ENCODE measurements at regions not wholly inside any gene's neighbourhood (a gene's known extent, or its start where the extent isn't known, plus 50 kb on each side); places are given as distances from the start of the nearest gene placed in this dataset.

DNA sequence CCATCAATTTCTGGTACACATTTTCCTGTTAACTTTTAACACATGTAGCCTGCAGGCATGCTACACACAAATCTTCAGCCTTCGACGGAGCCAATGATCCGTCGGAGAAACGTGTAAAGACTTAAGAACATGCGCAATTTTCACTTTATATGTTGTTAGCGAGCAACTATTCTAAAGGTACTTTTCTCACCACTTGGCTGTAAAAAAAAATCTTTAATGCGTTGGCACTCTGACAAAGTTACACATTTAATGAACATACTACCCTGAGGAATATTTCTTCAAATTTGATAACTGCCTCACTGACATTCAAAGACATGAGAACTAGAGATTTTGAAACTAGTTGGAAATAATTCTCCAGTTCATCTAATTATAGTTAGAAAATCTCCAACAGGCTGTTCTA lies 507.5 kb upstream of the SALL1 start:
- no peak overlapping the region for H3K27ac ChIP-seq

DNA sequence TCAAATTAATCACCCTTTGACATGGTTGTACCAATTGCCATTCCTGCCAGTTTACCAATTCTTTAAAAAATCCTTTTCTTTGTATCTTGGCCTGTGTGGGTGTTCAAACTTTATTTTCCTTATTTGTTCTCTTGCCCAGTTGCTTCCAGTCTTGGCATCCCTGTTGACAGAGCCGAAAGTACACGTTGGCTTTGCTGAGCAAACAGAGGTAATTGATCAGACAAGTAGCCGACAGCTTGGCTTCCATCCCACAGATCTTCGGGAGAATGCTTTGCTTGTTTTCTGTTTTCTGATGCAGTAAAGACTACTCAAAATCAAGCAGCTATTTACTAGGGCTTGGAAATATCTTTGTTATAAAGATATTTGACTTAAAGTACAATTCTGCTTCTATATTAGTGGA lies 506.8 kb upstream of the SALL1 start:
- TF ChIP-seq Cebpa-rat (IDR thresholded peaks at IDR 0.05): no peak
- no peaks in the 10 kb centered on the region for H3K27me3 ChIP-seq
- no peak overlapping the region for H3K4me2 ChIP-seq
- no peak overlapping the region for H3K27ac ChIP-seq
- peaks cover 10% of the 10 kb centered on the region; the same call in 1 of the 2 replicates for H3K9me3 ChIP-seq
- no peak overlapping the region for H3K9ac ChIP-seq
- H3K4me1 ChIP-seq: peaks cover 10% of the 10 kb centered on the region; the same call in 1 of the 2 replicates
- H3K4me3 ChIP-seq: no peak overlapping the region
- no peaks in the 10 kb centered on the region for H4K20me1 ChIP-seq
- no peaks in the 10 kb centered on the region for H3K36me3 ChIP-seq

More for the DNA sequence above, 507.5 kb upstream of the SALL1 start:
- H3K4me1 ChIP-seq: peaks cover 10% of the 10 kb centered on the region; the same call in 1 of the 2 replicates
- no peak overlapping the region for H3K4me2 ChIP-seq
- no peaks in the 10 kb centered on the region for H4K20me1 ChIP-seq
- H3K9me3 ChIP-seq: peaks cover 8% of the 10 kb centered on the region; the same call in 1 of the 2 replicates
- TF ChIP-seq Cebpa-rat (IDR thresholded peaks at IDR 0.05): no peak
- no peak overlapping the region for H3K4me3 ChIP-seq
- H3K36me3 ChIP-seq: no peaks in the 10 kb centered on the region
- no peaks in the 10 kb centered on the region for H3K27me3 ChIP-seq
- no peak overlapping the region for H3K9ac ChIP-seq

- Histone ChIP-seq H3K9ac (no peak overlapping the region), H3K27ac (no peak overlapping the region), H3K27me3 (no peaks in the 10 kb centered on the region), H4K20me1 (no peaks in the 10 kb centered on the region), H3K4me3 (no peak overlapping the region), H3K4me1 (peaks cover 6% of the 10 kb centered on the region; the same call in 1 of the 2 replicates), H3K4me2 (no peak overlapping the region), H3K36me3 (no peaks in the 10 kb centered on the region), H3K9me3 (peaks cover 13% of the 10 kb centered on the region; the same call in 1 of the 2 replicates)
- no peak for TF ChIP-seq Cebpa-rat (IDR thresholded peaks at IDR 0.05)
These were observed 504.2 kb upstream of the SALL1 start for GRCh38 chr16:51655249-51655648.

DNA sequence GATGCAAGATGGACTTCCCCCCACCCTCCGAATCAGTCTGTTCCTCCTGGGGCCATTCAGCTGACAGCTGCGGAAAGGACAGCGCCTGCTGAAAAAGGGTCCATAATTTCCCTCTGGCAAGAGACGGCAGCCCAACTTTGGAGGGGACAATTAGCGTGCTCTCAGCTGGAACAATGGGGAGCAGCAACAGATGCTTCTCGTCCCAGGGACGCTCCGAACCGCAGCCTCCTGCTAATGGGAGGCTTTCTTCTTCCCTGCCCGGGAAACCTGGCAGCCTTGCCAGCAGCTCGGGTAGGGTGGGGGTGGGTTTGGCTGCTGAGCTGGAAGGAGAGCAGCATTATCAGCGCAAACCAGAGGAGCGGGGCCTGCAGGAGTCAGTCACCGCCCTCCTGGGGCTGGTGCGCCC lies 500.0 kb upstream of the SALL1 start:
- TF ChIP-seq Cebpa-rat (IDR thresholded peaks at IDR 0.05): no peak
- Histone ChIP-seq H4K20me1 (no peaks in the 10 kb centered on the region), H3K4me3 (no peak overlapping the region), H3K9me3 (peaks cover 17% of the 10 kb centered on the region; the same call in 1 of the 2 replicates), H3K27me3 (no peaks in the 10 kb centered on the region), H3K9ac (no peak overlapping the region), H3K27ac (no peak overlapping the region), H3K4me1 (peaks cover 6% of the 10 kb centered on the region; the same call in 1 of the 2 replicates), H3K4me2 (no peak overlapping the region), H3K36me3 (no peaks in the 10 kb centered on the region)

DNA sequence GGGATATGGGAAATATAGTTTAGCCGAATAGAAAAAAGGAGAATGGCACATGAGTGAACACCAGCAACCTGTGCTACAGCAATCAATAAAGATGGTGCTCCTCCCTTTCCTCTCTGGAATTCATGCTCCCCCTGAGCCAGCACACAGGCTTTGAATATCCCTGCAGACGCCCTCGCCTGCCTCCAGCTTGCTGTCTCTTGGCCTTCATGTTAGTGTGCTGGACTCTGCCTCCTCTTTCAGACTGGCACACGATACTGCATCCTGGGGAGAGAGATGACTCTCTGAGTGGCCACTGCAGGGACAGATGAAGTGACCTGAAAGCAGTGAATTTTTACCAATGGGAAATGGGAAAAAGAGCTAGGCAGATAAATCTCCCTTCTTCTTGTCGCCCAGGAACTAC lies 498.6 kb upstream of the SALL1 start:
- no peak overlapping the region for H3K27ac ChIP-seq
- no peak overlapping the region for H3K4me2 ChIP-seq
- H3K4me3 ChIP-seq: no peak overlapping the region
- H4K20me1 ChIP-seq: no peaks in the 10 kb centered on the region
- no peak overlapping the region for H3K9ac ChIP-seq
- no peak for TF ChIP-seq Cebpa-rat (IDR thresholded peaks at IDR 0.05)
- peaks cover 6% of the 10 kb centered on the region; the same call in 1 of the 2 replicates for H3K4me1 ChIP-seq
- H3K27me3 ChIP-seq: no peaks in the 10 kb centered on the region
- H3K36me3 ChIP-seq: no peaks in the 10 kb centered on the region
- H3K9me3 ChIP-seq: peaks cover 17% of the 10 kb centered on the region; the same call in 1 of the 2 replicates

DNA sequence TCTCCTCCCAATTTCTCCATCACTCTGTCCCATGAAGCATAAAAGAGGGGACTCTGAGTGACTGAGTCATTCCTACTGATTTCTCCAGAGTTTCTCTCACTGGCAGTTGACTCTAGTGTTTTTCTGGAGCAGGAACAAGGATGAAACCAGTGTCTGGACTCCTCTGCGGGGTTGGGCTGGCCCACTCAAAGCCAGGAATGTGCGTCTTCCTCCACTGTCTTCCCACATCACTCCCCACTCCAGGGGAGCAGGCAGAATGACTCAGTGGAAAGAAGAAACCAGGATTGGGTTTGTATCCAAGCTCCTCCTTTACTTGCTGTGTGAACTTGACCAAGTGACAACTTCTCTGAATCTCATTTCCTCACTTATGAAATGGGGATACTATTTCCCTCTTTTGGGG lies 497.5 kb upstream of the SALL1 start:
- H3K27me3 ChIP-seq: no peaks in the 10 kb centered on the region
- no peak for TF ChIP-seq Cebpa-rat (IDR thresholded peaks at IDR 0.05)
- peaks cover 6% of the 10 kb centered on the region; the same call in 1 of the 2 replicates for H3K4me1 ChIP-seq
- no peak overlapping the region for H3K27ac ChIP-seq
- H3K36me3 ChIP-seq: no peaks in the 10 kb centered on the region
- peaks cover 9% of the 10 kb centered on the region; the same call in 1 of the 2 replicates for H3K9me3 ChIP-seq
- H4K20me1 ChIP-seq: no peaks in the 10 kb centered on the region
- H3K9ac ChIP-seq: no peak overlapping the region
- H3K4me3 ChIP-seq: no peak overlapping the region
- no peak overlapping the region for H3K4me2 ChIP-seq

GRCh38 chr16:51641191-51641765 lies 490.2 kb upstream of the SALL1 start:
- no peaks in the 10 kb centered on the region for H3K9me3 ChIP-seq
- H3K4me3 ChIP-seq: no peak overlapping the region
- H3K27ac ChIP-seq: no peak overlapping the region
- no peaks in the 10 kb centered on the region for H4K20me1 ChIP-seq
- H3K9ac ChIP-seq: no peak overlapping the region
- H3K27me3 ChIP-seq: no peaks in the 10 kb centered on the region
- H3K4me1 ChIP-seq: peaks cover 8% of the 10 kb centered on the region; the same call in 1 of the 2 replicates
- no peak for TF ChIP-seq Cebpa-rat (IDR thresholded peaks at IDR 0.05)
- H3K36me3 ChIP-seq: no peaks in the 10 kb centered on the region
- no peak overlapping the region for H3K4me2 ChIP-seq

DNA sequence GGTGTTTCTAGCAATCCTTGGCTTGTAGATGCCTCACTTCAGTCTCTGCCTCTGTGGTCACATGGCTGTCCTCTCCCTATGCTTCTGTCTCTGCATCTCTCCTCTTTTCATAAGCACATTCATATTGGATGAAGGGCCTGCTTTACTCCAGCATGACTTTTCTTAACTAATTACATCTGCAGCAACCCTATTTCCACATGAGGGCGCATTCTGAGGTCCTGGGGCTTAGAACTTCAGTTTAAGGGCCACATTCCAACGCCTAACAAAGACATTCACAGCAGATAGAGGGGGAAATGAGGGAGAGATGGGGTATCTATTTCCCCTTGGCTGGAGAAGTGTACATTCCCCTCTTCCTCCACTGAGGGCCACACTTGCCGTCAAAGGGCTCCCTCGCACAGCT lies 489.1 kb upstream of the SALL1 start:
- Histone ChIP-seq H3K27ac (no peak overlapping the region), H3K4me3 (no peak overlapping the region), H4K20me1 (no peaks in the 10 kb centered on the region), H3K9ac (no peak overlapping the region), H3K4me2 (no peak overlapping the region), H3K36me3 (no peaks in the 10 kb centered on the region), H3K9me3 (no peaks in the 10 kb centered on the region), H3K27me3 (no peaks in the 10 kb centered on the region), H3K4me1 (peaks cover 8% of the 10 kb centered on the region; the same call in 1 of the 2 replicates)
- no peak for TF ChIP-seq Cebpa-rat (IDR thresholded peaks at IDR 0.05)

- Histone ChIP-seq H3K4me2 (no peak overlapping the region), H3K4me1 (peaks cover 8% of the 10 kb centered on the region; the same call in 1 of the 2 replicates), H3K4me3 (no peak overlapping the region), H3K9me3 (no peaks in the 10 kb centered on the region), H4K20me1 (no peaks in the 10 kb centered on the region), H3K36me3 (no peaks in the 10 kb centered on the region), H3K27me3 (no peaks in the 10 kb centered on the region), H3K9ac (no peak overlapping the region), H3K27ac (no peak overlapping the region)
- no peak for TF ChIP-seq Cebpa-rat (IDR thresholded peaks at IDR 0.05)
These were observed 487.5 kb upstream of the SALL1 start for GRCh38 chr16:51638339-51639135.

DNA sequence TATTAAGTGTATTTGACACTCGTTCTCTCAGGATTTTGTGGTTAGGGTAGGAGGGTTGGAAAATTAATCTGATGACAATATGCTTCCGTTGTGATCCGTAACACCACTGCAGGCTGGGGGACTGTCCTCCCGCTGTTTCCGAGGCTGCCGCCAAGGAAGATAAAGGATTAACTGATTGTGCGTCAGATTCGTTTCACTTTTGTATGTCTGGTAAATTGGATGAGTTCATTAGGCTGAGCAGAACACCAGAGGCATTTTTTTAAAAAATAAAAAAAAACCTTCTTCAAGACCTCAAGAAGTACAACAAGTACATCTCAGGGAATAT lies 486.7 kb upstream of the SALL1 start:
- no peaks in the 10 kb centered on the region for H3K9me3 ChIP-seq
- no peak overlapping the region for H3K27ac ChIP-seq
- no peaks in the 10 kb centered on the region for H3K27me3 ChIP-seq
- H3K4me2 ChIP-seq: peak overlapping the region; percentile 19
- H3K36me3 ChIP-seq: no peaks in the 10 kb centered on the region
- H3K4me1 ChIP-seq: peaks cover 8% of the 10 kb centered on the region; the same call in 1 of the 2 replicates
- no peaks in the 10 kb centered on the region for H4K20me1 ChIP-seq
- H3K9ac ChIP-seq: no peak overlapping the region
- no peak overlapping the region for H3K4me3 ChIP-seq
- TF ChIP-seq Cebpa-rat (IDR thresholded peaks at IDR 0.05): no peak
